Activated CD4-positive, CD25-positive, alpha-beta regulatory T cell treated with anti-CD3 and anti-CD28 coated beads, Interleukin-2, amount 50 U/mL, for 24 hours (primary cell): ENCODE measurements at regions not wholly inside any gene's neighbourhood (a gene's known extent, or its start where the extent isn't known, plus 50 kb on each side); places are given as distances from the start of the nearest gene placed in this dataset.

Experiments
- ATAC-seq, 2 donors: fragments of 150-1000 bp; cut with Tn5 transposase; one replicate each; pipeline ENCODE4 v1.10.0; 2021; ENCODE audit warnings: mild to moderate bottlenecking in 1 of 2, moderate library complexity in 1 of 2

DNA sequence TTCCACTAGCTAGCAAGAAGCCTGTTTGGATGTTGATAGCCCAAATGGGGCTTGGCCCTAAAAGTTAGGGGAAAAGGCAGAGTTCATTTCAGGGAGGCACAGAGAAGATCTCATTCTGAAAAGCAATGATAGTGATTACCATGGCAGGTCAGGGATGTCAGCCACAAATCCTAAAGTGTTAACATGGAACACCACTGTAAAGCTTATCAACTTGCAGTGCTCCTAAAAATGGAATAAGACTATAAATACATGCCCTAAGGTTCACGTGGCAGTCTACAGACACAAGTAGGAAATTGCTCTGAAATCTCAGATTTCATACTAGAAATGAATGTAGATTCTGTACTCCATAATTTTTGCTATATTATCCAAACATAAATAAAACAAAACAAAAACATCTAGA, 280.0 kb upstream of the E2F7 start:
- no peak for ATAC-seq

DNA sequence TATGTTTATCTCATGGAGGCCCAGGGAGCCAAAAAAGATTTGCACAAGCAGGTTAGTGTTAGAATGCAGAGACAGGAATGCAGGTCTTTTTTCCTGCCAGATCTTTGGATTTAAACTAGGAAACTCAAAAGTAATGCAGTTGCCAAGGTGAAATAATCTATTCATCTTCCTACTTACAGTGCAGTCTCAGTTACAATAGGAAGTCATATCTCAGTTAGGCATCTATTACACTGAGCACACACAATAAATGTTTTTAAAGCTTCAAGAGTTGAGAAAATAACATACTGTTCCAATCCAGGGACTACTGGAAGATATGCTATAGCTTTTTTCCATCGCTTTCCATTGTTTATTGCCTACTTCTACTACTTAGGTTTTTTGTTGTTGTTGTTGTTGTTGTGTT, 279.3 kb upstream of the E2F7 start:
- ATAC-seq, result no peak

DNA sequence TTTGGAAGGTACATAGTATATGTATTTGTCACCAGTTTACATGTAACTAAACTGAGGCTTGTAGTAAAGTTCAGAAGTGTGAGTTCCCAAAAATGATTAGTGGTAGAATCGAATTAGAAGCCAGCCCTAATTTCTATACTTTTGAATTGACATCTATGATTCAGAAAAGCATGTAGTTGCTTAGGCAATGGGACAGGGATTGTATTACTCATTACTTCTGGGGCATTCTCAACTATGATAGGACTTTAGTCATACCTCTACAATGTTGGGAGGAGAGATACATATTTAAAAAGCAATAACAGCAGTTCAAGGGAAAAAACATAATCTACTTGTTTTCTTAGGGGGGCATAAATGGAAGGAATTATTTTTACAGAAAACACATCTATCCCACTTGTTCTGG, 277.9 kb upstream of the E2F7 start:
- ATAC-seq, result no peak

DNA sequence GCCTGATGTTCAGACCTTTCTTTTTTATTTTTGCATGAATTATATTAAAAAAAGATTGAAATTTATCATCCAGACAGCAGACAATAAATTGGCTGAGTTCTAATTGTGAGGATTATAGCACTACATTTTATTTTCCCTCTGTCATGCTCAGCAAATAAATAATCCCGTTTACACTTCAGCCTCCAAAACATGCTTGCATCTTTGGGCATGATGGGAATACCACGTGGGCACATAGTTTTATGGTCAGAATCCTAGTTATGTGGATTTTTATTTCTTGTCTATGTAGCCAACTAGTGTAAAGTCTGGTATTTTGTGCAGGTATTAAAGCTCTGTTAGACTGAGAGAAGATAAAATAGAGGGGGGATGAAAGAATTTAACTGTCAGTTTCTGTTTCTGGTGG, 276.9 kb upstream of the E2F7 start:
- ATAC-seq, result no peak

DNA sequence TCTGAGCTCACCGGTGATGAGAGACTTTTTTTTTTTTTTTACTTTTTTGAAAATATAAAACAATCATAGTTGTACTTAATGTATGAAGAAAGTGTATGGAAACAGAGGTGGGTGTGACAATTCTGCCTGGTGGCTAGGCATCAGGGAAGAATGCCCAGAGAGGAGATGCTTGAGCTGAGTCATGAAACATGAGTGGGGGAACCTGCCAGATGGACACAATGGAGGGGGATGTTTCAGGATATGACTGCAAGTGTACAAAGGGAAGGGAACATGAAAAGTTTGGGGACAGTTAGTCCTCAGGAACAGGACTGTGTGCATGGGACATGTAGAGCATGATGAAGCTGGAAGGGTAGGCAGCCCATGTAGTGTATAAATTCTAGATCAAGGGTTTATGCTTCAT, 274.2 kb upstream of the E2F7 start:
- ATAC-seq, result no peak

DNA sequence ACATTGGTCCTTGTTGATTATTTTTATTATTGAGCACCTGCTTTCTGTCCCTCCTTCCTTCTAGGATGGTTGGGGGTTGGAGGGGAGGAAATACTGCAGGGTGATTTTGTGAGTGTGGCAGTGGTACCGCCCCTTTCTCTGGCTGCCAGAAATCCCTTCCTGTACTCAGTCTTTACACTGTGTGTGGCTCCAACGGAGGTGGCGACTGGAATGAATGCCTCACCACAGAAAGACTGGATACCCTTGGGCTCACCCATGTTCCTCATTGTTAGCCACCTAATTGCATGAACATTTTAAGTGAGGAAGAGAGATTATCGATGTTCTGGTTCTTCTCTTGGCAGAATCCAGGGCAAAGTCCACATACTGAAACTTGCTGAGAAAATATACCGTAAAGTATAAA, 272.0 kb upstream of the E2F7 start:
- no peak for ATAC-seq

DNA sequence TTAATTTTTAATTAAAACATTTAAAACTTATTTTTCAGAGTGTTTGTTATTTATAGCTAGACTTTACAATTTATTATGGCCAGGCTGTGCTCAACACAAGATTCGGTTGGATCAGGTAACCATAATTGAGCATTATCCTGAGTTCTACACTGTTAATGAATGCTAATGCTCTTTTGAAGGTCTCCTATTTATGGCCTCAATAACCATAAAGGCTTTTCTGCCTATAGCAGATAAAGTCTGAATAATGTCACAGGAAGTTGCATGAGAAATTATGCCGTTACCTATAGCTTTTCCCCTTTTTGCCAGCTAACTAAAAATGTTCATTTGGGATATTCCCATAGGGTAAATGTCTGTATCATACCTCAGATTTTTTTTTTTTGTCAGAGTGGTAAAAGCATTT, 269.4 kb upstream of the E2F7 start:
- no peak for ATAC-seq

DNA sequence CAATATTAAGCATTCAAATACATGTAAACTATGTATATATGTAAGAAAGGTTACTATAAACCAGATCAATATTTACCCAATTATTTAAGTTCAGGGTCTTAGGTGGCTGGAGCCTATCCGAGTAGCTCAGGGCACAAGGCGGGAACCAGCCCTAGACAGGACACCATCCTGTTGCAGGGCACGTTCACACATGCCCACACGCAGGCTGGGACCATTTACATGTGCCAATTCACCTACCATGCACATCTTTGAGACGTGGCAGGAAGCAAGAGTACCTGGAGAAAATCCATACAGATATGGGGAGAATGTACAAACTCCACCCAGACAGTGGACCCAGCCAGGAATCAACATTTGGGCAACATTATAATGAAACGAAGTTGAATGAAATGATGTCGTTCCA, 263.0 kb upstream of the E2F7 start:
- ATAC-seq, result no peak

DNA sequence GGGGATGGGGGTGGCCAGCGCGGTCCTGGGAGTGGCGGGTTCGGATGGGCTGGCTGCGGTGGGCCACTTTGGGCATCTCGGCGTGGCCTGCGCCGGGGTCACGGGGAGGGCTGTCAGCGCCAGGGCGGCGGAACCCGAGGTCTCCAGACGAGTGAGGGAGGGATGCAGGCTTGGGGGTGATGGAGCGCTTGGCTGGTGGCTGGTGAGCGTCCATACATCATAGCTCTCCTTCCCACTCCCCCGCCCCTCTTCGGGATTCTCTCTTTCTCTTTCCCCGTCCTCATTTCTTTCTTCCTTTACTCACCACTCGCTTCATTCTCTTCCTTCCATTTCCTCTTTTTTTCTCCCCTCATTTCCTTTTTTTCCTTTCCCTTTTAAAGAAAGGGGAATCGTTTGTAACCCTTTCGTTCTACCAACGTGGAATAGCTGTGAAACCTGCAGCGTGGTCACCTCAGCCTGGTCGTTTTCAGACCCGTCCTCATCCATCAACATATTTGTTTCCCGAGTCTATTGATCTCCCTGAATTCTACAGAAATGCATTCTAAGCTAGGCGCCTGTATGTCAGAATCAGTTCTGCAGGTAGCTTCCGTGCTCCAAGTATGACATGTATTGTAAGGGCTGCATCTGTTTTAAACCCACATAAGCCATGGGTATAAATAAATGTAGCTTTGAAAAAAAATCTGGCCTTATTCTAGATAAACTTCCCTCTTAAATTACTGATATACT, 260.3 kb upstream of the E2F7 start:
- no peak for ATAC-seq

DNA sequence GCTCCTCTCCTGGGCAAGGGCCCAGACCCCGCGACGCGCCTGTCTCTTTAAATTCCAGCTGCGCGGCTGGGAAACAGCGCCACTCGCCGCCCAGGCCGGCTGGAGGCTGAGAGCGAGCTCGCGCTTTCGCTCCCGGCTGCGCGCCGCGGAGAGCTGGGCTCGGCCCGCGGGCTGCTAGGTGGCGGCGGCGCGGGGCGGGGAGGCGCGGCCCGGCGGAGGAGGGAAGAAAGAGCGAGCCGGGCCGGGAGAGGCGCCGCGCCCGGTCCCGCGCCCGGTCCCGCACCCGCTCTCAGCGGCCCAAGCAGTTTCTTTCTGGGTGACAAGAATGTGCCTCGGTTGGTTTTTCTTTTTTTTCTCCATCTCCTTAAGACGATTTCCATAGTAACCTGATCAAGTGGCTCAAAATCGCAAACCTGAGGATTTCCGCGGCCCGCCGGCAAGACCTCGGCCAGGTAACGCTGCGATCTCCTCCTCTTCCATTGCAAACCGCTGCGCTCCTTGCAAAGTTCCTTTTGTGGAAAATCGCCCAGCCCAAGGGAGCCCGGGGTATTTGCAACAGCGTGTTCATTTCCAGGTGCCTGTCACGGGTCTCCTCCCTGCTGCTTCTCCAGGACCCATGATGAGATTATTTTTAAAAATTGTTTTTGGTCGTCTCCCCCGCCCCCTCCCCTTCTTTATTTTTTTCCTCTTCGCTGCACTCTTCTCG, 259.5 kb upstream of the E2F7 start:
- ATAC-seq, result peak; percentile 38 to 53

DNA sequence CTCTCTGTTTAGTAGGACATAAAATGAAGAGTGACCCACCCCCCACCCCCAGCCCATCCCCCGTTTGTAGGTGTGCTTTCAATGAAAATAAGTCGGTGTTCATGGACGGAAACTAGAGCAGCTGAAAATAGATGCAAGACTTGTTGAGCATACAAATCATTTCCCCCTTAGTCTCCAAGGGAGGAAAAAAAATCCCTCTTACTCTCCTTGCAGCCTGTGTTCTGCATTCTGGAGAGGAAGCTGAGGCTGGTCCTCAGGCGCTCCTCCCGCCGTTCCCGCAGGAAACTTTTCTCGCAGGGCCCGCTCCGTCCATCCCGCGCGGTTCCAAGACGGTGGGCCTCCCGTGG, 259.0 kb upstream of the E2F7 start:
- ATAC-seq, result no peak

DNA sequence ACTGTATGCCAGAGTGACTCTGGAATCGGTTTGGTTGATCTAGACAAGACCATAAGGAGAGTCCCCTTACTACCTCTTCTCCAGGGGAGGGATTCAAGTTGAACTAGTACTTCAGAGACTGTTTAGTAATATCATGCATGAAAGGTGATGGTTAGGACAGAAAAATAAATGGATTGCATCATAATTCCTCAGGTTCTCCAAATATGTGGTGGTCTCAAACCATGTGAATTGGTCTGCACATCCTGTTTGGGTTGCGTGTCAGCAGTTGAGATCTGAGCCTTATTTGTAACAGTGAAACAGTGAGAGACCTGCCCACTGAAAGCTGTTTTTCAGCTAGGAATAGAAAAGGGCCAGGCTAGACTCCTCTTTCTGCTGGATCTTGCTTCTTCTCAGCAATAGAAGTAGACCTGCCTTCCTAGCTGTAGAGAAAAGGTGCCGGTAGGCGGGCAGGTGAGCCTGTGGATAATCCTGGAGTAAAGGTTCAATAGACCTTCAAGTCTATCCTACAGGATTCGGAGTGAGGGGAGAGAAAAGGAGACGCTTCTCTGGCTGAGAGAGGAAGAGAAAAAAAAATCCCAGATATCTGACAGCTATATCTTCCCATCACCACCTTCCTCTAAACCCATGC, 258.5 kb upstream of the E2F7 start:
- ATAC-seq, result no peak

DNA sequence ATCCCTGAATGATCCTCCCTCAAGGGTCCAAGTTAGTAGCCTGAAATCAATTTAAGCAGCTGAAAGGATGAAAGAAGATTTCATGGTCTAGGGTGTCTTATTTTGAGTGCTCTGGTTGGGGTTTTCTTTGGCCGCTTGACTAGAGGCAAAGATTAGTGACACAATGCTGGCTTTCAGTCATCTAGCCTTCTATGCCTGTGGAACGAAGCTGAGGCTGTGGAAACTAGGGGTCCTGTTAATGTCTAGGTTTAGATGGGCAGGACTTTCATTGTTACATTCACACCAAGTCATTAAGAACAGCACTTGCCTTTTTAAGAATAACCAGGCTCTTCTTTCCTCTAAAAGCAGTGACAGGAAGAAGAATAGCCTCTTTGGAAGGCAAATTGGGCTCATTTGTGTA, 253.8 kb upstream of the E2F7 start:
- no peak for ATAC-seq

DNA sequence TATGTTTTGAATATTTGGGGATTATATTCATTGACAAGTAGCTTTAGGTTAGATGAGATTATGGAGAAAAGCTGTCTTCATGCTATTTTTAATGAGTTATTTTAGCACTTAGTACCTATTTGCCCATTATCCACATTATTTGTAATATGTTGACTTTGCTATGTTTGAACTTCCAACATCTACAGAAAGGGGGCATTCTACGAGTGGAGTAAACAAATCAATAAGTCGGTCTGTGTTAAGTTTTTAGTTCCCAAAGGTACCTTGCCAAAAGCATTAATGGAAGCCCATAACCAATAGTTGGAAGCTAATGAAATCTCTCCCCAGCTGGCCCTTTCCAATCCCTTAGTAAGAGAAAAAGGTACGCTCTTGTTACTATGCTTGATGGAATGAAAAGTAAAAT, 250.0 kb upstream of the E2F7 start:
- ATAC-seq, result no peak

DNA sequence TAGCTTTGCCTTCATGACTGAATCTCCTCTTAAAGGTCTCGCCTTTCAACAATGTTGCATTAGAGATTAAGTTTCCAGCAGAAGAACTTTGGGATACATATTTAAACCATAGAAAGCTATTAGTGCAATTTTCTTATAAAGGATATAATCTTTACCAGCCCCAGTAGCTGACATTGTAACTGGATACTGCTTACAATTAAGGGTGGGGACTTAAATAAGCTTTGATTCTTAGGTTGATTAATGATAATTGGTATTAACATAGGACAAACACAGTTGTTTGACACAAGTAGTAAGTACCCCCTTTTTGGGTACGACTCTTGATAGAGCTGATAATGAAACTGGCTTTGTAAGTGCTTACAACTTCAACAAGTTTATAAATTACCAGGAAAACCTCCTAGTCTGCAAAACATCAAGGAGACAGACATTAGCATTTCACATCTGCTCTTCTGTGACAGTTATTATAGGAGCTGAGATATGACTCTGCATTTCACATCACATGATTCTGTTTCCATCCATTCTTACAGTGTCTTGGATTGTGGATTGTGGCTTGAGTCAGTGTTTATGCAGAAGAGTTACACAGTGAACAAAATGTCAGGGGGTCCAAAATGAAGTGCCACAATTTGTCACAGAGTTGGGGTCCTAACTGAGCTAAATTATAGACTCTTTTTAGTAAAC, 249.1 kb upstream of the E2F7 start:
- ATAC-seq, result no peak

DNA sequence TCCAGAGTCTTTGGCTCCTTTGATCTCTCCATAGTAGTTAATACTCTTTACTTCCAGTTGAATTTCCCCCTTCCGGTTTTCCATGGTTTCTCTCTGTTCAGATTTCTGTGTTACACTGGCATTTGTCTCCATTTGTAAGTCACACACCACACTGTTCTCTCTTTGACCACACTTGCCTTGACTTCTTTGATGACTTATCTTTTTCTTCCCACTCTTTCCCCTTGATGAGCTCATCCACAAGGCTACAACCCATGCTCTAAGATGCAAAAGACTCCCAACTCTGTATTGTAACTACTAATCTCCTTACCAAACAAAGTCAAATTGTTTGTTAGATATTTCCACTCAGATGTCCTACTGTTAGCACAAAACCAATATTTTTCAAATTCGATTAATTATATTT, 242.7 kb upstream of the E2F7 start:
- ATAC-seq, result no peak

DNA sequence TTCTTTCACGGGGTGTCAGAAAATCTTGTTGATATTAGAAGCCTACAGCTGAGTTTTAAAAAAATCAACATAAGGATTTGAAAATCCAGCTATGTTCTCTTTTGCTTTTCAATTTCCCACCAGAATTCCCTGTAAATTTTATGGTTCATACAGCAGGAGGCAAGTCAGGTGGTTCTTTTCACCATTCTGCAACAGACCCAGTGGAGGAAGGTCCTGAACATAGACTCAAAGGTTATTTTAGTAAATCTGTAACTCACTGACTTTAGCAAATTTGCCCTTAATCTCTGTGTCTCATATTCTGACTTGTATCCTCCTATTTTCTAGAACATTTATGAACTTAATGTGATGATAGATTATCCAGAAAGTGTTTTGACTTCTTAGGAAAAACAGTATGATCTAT, 235.4 kb upstream of the E2F7 start:
- ATAC-seq, result no peak

DNA sequence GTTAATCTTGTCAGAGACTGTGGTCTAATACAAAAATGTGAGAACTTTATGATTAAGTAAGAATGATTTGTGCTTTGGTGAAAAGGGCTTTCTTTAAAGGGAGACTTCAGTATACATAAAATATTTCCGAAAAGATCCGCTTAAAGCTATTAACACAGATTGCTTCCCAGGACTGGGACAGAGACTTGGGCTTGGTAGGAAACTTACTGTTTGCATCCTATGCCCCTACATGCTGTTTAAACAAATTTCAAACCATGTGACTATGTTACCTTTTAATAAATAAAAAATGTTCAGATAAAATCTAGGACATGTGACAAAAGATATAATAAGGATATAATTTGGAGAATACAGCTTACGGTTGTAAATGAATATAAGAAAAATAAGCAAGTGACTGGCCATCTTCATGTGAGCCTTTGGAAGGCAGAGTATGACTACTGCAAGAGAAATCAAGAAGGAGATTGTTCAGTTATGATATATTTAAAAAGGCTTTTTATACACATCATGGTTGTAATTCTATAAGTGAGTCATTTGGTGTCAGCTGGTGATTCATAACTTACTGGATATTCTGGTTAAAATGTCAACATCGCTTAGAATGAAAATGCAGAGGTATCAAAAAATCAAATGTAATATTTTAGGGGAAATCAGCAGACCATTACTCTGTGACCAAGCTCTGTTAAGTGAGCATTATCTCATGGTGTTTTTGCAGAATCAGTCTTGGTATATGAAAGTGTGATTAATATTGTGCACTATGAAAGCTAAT, 234.7 kb upstream of the E2F7 start:
- peak in 1 of 2 donors; percentile 29 for ATAC-seq

DNA sequence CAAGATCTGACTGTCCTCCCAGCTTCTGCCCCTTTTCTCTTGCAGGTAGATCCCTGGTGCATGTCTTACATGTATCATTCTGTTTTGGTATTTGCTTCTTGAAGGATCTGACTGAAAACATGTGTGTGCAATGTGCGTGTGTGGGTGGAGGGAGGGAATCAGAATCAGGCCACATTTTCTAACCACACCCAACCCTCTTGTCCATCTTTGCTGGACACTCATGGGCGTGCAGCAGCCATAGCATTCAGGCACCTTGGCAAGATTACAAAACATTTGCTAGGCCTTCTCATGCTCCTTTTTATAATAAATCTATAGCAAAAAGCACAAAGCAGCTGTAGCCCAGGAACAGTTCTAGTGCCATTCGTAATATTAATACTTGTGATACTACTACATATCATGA, 233.6 kb upstream of the E2F7 start:
- no peak for ATAC-seq

DNA sequence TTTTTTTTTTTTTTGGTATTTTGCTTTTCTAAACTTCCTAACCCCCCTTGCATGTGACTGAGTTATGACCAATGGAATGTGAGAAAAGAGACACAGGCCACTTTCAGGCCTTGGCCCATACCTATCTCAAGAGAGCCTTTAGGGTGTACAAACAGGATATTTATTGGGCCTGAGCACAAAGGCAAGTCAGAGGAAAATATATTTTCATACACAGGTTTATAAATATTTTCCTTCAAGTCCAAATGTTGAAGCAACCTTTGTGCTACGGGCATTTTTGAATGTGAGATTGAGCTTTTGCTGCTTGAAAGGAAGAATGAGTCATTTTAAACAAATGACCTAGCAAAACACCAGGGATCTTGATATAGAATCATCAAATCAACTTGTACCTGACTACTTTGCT, 228.6 kb upstream of the E2F7 start:
- no peak for ATAC-seq

DNA sequence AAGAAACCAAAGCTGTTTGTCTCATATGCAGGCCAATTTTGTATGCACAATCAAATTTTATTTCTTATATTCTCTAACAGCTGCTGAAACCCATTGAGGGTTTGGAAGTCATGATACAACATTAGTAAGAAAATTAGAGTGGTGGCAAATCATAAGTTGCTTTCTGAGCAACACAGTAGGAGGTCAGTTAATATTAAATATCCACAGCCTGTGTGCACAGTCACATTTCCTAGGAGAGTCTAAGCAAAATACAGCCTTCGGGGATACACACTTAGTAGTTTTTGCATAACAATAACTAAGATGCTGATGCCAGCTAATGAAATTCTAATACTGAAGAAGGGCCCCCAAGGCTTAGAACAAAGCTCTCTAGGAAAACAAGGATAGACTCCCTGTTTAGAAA, 209.6 kb upstream of the E2F7 start:
- ATAC-seq, result no peak

DNA sequence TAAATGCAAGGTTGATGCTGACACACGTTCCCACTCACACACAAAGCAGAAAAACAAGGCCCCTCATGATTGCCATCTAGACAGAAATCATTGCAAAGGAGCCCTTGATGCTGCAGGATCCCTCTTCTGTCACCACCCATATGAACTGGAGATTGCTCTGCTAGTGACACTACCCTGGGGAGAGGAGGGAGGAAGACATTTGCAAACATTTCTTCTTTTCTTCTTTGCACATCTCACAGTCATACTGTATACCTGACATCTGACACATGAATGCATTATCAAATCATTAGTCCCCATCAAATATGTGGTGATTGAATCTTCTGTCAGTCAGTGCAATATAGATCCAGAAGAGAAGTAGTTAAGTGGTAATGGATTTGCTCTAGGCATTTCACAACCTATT, 208.5 kb upstream of the E2F7 start:
- no peak for ATAC-seq

DNA sequence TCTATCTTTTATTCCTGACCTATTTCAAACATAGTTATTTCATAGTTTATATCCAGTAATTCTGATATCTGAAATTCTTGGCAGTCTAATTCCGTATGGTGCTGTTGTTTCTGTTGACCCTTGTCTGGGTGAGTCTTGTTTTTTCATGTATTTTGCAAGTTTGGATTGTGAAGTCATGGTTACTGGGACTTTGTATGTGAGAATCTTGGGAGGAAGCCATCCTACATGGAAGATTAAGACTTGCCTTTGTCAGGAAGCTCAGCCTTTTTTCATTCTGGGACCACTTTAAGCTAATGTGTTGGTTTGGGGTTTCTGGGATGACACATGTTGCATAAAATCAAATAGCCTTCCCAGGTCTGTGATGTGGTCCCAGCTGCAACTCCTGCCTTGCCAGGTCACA, 191.6 kb upstream of the E2F7 start:
- no peak for ATAC-seq
